Glomerular visceral epithelial cell (primary cell): ENCODE measurements at regions not wholly inside any gene's neighbourhood (a gene's known extent, or its start where the extent isn't known, plus 50 kb on each side); places are given as distances from the start of the nearest gene placed in this dataset.
"Not testable (repeated sequence)": the region's sequence is repeated elsewhere in the genome, so short reads cannot be mapped to it uniquely, and the experiment has no call there.

Experiments
- DNase-seq: peaks from one replicate; pipeline ENCODE4 v3.0.0-alpha.2; 2016; ENCODE audit errors: extremely low spot score

- no peak for DNase-seq
Observed at GRCh38 chr10:31124852-31125251, 93.2 kb upstream of the ZNF438 start.

- no peak for DNase-seq
Observed at GRCh38 chr10:31125789-31126188, 94.1 kb upstream of the ZNF438 start.

- DNase-seq = no peak
Observed at GRCh38 chr10:31126593-31126992, 94.9 kb upstream of the ZNF438 start.

- no peak for DNase-seq
Observed at GRCh38 chr10:31128536-31128935, 96.9 kb upstream of the ZNF438 start.

GRCh38 chr10:31129271-31129670, 97.6 kb upstream of the ZNF438 start:
- peak; percentile 73 for DNase-seq

GRCh38 chr10:31129880-31130405, 98.3 kb upstream of the ZNF438 start:
- no peak for DNase-seq

- DNase-seq = no peak
Observed at GRCh38 chr10:31130406-31130805, 98.7 kb upstream of the ZNF438 start.

GRCh38 chr10:31131251-31131650, 99.6 kb upstream of the ZNF438 start:
- DNase-seq = no peak

- DNase-seq = no peak
Observed at GRCh38 chr10:31132681-31133244, 101.1 kb upstream of the ZNF438 start.

GRCh38 chr10:31133251-31133791, 101.7 kb upstream of the ZNF438 start:
- no peak for DNase-seq

GRCh38 chr10:31133792-31134310, 102.2 kb upstream of the ZNF438 start:
- peak; percentile 74 for DNase-seq

- DNase-seq = peak; percentile 79
Observed at GRCh38 chr10:31134311-31134952, 102.8 kb upstream of the ZNF438 start.

- DNase-seq = no peak
Observed at GRCh38 chr10:31135171-31135570, 103.5 kb upstream of the ZNF438 start.

- DNase-seq = not testable (repeated sequence)
Observed at GRCh38 chr10:31135791-31136190, 104.1 kb upstream of the ZNF438 start.

GRCh38 chr10:31136386-31136785, 104.7 kb upstream of the ZNF438 start:
- no peak for DNase-seq

- DNase-seq = no peak
Observed at GRCh38 chr10:31136930-31137885, 105.5 kb upstream of the ZNF438 start.

- no peak for DNase-seq
Observed at GRCh38 chr10:31138026-31138553, 106.4 kb upstream of the ZNF438 start.

- DNase-seq = no peak
Observed at GRCh38 chr10:31139497-31139896, 107.8 kb upstream of the ZNF438 start.

GRCh38 chr10:31140716-31141115, 109.1 kb upstream of the ZNF438 start:
- DNase-seq = no peak

- peak; percentile 80 for DNase-seq
Observed at GRCh38 chr10:31142026-31142425, 110.4 kb upstream of the ZNF438 start.

- DNase-seq = no peak
Observed at GRCh38 chr10:31143331-31143935, 111.8 kb upstream of the ZNF438 start.
